Stimulated activated CD4-positive, alpha-beta T cell treated with anti-CD3 and anti-CD28 coated beads, TNF-alpha, amount 100 ng/mL, for 4 hours (primary cell): ENCODE measurements at regions not wholly inside any gene's neighbourhood (a gene's known extent, or its start where the extent isn't known, plus 50 kb on each side); places are given as distances from the start of the nearest gene placed in this dataset.
"Not testable (repeated sequence)": the region's sequence is repeated elsewhere in the genome, so short reads cannot be mapped to it uniquely, and the experiment has no call there.

Source experiments
- DNase-seq, 3 experiments: peaks; one replicate each; pipeline ENCODE4 v3.0.0-alpha.2; 2020; ENCODE audit warnings: low read depth in 3 of 3

GRCh38 chr7:86372262-86372661 is 271.4 kb upstream of the GRM3 start:
- no peak for DNase-seq

- DNase-seq = no peak
Observed at GRCh38 chr7:86366946-86367345, 276.8 kb upstream of the GRM3 start.

DNA sequence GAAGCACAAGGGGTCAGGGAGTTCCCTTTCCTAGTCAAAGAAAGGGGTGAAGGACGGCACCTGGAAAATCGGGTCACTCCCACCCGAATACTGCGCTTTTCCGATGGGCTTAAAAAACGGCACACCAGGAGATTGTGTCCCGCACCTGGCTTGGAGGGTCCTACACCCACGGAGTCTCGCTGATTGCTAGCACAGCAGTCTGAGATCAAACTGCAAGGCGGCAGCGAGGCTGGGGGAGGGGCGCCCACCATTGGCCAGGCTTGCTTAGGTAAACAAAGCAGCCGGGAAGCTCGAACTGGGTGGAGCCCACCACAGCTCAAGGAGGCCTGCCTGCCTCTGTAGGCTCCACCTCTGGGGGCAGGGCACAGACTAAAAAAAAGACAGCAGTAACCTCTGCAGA is 303.3 kb upstream of the GRM3 start:
- DNase-seq = not testable (repeated sequence)

DNA sequence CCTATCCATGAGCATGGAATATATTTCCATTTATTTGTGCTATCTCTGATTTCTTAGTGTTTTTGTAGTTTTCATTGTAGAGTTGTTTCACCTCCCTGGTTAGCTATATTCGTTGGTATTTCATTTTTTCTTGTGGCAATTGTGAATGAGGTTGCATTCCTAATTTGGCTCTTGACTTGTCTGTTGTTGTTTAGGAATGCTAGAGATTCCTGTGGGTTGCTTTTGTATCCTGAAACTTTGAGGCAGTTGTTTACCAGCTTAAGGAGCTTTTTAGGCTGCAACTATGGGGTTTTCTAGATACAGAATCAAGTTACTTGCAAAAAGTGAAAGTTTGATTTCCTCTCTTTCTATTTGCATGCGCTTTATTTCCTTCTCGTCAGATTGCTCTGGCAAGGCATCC is 304.7 kb upstream of the GRM3 start:
- no peak for DNase-seq

DNA sequence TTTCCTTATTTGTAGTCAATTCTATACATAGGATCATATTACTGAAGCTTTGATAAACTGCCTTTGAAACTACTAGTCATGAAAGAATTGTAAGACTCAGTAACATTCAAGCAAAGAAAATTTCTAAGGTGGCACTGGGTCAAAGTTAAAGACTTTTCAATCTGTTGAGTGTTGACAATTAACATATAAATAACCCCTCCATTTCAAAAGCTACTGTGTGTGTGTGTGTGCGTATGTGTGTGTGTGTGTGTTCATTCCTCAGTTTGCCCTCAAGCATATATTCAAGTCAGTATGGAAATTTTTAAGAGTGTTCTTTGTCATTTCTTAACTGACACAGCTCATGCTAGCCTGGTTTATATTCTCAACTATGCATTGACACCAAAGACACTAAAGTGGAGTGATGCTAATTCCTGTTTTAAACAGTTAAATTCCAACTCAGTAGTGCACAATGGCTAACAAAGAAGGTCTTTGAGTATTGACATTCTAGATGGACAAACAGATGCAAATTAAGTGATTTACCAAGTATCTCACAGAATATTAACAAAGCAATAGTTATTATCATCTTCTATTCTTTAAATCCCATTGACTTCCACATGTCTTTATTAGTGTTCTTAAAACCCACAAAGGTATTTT is 314.8 kb upstream of the GRM3 start:
- DNase-seq = no peak

DNA sequence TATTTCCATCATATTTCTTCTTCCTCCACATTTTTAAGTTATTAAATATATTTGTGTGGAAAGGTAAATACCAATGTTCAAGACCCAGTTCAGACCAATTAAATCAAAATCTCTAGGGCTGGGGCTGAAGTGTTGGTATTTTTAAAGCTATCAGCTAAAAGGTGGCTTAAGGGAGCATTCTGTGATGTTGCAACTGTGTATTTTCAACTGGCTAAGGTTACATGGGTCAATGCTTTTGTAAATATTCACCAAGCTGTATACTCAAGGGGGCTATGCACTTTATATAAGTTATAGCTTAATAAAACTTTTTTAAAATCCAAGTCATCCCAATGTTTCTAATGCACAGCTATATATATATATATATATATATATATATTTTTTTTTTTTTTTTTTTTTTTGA is 316.9 kb upstream of the GRM3 start:
- DNase-seq = no peak

DNA sequence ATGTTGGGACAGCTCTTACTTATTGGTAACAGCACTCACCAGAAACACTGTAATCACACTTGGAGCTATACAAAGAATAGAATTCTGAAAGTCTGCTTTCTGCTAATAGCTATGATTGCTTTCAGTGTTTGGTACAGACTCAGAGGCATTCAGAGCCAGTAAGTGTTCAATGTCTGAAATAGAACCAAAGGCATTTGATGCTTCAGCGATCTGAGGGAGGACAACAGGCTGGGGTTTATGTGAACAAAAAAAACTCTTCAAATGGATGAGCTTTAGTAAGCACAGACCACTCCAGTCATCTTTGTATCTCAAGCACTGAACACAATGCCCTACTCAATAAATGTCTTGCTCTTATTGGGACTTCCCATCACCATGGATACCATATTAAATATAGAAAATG is 322.8 kb upstream of the GRM3 start:
- DNase-seq = no peak

DNA sequence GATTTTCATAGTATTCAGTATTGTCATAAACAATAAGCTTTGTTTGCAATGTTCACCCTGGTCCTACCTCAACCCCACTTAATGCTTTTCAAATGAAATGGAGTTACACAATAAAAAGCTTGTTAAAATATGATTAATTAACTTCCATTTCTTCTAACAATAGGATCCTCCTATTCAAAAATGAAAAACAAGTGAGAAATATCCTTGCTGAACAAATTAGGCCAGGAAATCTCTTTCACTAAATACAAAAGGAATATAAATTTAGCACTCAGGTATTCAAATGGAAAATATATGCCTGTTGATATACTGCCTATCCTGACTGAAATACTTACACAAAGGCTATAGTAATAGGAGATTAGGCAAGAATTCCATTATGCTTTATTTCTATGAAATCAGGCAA is 323.4 kb upstream of the GRM3 start:
- DNase-seq = no peak

DNA sequence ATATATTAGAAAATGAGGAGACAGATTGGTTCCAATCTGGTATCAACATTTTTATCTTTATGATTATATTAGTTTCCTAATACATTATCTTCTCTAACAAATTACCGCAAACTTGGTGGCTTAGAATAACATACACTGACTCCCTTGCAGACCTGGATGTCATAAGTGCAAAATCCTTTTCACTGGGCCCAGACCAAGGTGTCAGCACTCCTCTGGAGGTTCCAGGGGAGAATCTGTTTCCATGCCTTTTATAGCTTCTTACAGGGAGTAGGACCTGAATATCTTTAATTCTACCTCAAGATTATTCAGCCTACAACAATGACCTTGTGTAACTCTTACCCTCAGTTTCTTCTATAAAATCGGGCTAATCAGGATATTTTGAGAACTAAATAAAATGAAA is 329.9 kb upstream of the GRM3 start:
- DNase-seq = no peak

DNA sequence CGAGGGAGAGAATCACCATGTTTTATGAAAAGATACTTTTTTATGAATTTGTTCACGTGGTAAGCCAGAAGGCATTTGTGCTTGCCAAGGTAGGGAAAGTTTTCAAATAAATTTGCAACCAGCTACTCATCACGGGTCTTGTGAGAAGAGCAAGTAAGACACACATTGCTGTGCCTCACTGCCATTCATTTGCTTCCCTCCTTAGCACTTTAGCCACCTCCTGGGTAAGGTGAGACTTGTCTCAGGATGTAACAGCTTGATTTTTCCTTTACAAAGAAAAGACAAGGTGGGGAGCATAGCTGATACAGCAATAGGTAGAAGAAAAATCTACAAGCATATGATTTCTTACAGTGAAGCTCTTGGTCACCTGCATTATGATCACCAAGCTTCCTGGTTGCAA is 342.4 kb upstream of the GRM3 start:
- DNase-seq = no peak

DNA sequence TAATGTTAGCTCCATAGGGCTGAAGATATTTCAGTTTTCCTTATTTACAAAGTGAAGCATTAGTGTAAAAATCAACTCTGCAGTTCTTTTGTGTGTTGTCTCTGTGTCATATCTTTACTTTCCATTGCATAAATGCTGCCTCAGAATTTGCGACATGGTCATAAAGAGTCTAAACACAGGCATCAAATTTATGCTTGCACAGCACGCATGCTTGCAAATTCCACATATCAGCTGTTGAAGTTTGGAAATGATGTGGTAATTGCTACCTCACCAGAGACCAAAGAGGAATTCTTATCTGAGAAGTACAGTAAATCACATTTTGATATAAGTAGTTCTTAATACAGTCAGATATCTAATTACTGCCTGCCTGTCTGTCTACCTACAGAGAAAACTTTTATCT is 348.2 kb upstream of the GRM3 start:
- DNase-seq = no peak

GRCh38 chr7:86282014-86282682 is 361.6 kb upstream of the GRM3 start:
- DNase-seq = no peak

DNA sequence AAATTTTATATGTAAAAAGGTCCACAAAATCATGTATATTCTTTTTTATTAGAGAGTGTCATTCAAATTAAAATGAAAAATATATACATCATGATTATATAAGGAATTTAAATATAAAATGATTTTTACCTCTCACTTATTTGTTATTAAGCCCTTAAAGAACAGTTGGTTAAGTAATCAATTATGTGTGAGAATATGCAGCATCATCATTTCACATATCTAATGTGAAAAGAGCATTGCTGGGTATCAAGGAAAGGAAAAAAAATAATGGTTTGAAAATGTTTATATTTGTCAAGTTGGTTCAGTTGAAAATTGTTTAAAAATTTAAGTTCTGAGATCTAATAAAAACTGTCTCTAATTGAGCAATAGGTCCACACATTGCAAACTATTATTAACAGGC is 363.6 kb upstream of the GRM3 start:
- no peak for DNase-seq

DNA sequence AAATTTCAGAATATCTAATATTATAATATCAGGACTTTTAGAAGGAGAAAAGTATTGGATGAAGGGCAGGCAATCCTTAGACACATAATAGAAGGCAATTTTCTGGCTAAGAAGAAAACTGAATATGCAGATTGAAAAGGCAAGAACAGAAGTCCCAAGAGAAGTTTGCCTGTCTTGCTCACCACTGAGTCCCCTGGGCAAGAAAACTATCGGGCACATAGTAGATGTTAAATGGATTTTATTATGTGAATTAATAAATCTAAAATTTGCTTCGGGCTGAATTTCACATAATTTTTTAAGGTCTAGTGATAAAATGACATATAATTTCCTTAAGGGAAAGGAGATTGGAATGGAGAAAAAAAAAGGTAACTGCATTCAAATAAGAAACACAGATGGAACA is 380.9 kb upstream of the GRM3 start:
- no peak for DNase-seq

- no peak for DNase-seq
Observed at GRCh38 chr7:86257894-86258293, 385.8 kb upstream of the GRM3 start.

- DNase-seq = no peak
Observed at GRCh38 chr7:86252406-86252805, 391.3 kb upstream of the GRM3 start.

- no peak for DNase-seq
Observed at GRCh38 chr7:86248977-86249376, 394.7 kb upstream of the GRM3 start.

- no peak for DNase-seq
Observed at GRCh38 chr7:86243171-86243570, 400.5 kb upstream of the GRM3 start.

- DNase-seq = no peak
Observed at GRCh38 chr7:86226191-86226590, 417.5 kb upstream of the GRM3 start.

- no peak for DNase-seq
Observed at GRCh38 chr7:86222806-86223205, 420.9 kb upstream of the GRM3 start.

DNA sequence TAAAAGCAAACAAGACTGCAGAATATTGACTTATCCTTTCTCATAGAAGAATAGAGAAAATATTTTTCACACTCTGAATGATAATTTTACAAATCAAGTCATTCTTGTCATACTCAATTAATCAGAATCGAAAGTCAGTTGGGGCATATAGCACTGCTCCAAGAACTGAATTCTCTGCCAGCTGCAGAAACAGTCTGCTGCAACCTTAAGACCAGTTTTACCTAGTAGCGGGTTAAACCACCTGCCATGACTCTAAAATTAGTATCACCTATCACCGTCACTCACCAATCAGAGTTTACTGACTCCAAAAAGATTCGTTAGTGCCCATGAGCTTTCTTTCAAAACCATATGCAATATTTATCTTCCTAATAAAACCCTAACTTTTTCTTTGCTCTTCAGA is 429.0 kb upstream of the GRM3 start:
- no peak for DNase-seq

DNA sequence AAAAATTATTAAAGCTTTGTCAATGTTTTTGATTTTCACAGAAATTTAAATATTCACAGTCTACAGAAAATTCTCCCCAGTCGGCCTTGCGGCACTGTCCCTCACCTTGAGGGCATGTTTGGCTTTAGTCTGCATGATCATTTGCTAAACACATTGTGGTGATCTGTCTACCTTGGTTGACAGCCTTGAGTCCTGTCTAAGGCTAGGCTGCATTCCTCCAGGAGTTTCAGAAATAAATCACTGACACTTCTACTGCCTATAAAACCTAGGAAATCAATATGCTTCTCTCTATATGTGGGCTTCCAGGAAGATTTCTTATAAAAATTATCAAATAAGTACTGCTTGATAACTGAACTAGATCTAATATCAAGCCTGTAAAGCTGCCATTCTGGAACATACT is 430.7 kb upstream of the GRM3 start:
- no peak for DNase-seq

- DNase-seq = no peak
Observed at GRCh38 chr7:86209036-86209435, 434.7 kb upstream of the GRM3 start.

- DNase-seq = no peak
Observed at GRCh38 chr7:86207740-86208139, 436.0 kb upstream of the GRM3 start.
